H1 (cell line): ENCODE measurements at regions not wholly inside any gene's neighbourhood (a gene's known extent, or its start where the extent isn't known, plus 50 kb on each side); places are given as distances from the start of the nearest gene placed in this dataset.

Source experiments
- CTCF ChIA-PET: fragments of 300-600 bp; sonication (Branson Sonifier 250); formaldehyde crosslinking; loops from one replicate; lab custom pipeline; 2021; ENCODE audit not compliant: partially characterized antibody; lab: Charles Lee
- POLR2A ChIA-PET: fragments of 300-600 bp; sonication (Branson Sonifier 250); formaldehyde crosslinking; loops from one replicate; lab custom pipeline; 2021; ENCODE audit warnings: inconsistent platforms; ENCODE audit not compliant: partially characterized antibody; lab: Charles Lee
- DNase-seq, 2 experiments: peaks; one replicate each; pipeline versions ENCODE4 v3.0.0 to v3.0.0-alpha.2; 2010 to 2022; ENCODE audit warnings: low spot score in 2 of 2, low read depth in 1 of 2, mixed read lengths in 1 of 2
- FAIRE-seq: peaks from 2 replicates; lab custom pipeline; 2011; peaks lifted over from hg19 to GRCh38; lab: Jason Lieb, UNC
- H2AFZ ChIP-seq: 2 replicates; pipeline ENCODE4 v1.8.1; 2012; ENCODE audit warnings: low read length, inconsistent platforms
- H2AK5ac ChIP-seq: 2 replicates; pipeline ENCODE4 v1.6.1; 2013; ENCODE audit warnings: low read depth, low read length
- H2BK120ac ChIP-seq: replicated peaks from 2 replicates; pipeline ENCODE3; 2013; ENCODE audit warnings: low read depth, low read length, inconsistent platforms
- H2BK12ac ChIP-seq: 2 replicates; pipeline ENCODE4 v1.6.1; 2013; ENCODE audit warnings: low read depth, low read length
- H2BK15ac ChIP-seq: 2 replicates; pipeline ENCODE4 v1.6.1; 2013; ENCODE audit warnings: low read length
- H2BK20ac ChIP-seq: 2 replicates; pipeline ENCODE4 v1.6.1; 2013; ENCODE audit warnings: low read length
- H2BK5ac ChIP-seq: 2 replicates; pipeline ENCODE4 v1.6.1; 2013; ENCODE audit warnings: low read depth, low read length
- H3K14ac ChIP-seq: 2 replicates; pipeline ENCODE4 v1.6.1; 2013; ENCODE audit warnings: inconsistent platforms; ENCODE audit not compliant: insufficient read length
- H3K18ac ChIP-seq: 2 replicates; pipeline ENCODE4 v1.6.1; 2013; ENCODE audit warnings: low read length; ENCODE audit errors: extremely low read depth
- H3K23ac ChIP-seq: 2 replicates; pipeline ENCODE4 v1.6.1; 2013; ENCODE audit warnings: inconsistent platforms; ENCODE audit not compliant: insufficient read length
- H3K23me2 ChIP-seq: 2 replicates; pipeline ENCODE4 v1.6.1; 2013; ENCODE audit warnings: low read depth, low read length
- H3K27ac ChIP-seq: 2 replicates; pipeline ENCODE4 v1.6.1; 2011; ENCODE audit warnings: low read depth, low read length, inconsistent platforms
- H3K27me3 ChIP-seq, 4 experiments: replicated peaks in 1 of 4; 1 replicate in 1 of 4; 2 replicates in 3 of 4; pipeline versions ENCODE4 v1.6.1 to v1.8.1; 2011 to 2013; ENCODE audit warnings: low read length in 3 of 4, mild to moderate bottlenecking in 3 of 4, inconsistent platforms in 2 of 4, mixed read lengths in 2 of 4, moderate library complexity in 1 of 4; ENCODE audit not compliant: control insufficient read depth in 3 of 4, insufficient read depth in 3 of 4; ENCODE audit errors: extremely low read depth in 1 of 4
- H3K36me3 ChIP-seq, 4 experiments: 2 replicates each; pipeline versions ENCODE4 v1.6.1 to v1.8.1; 2011 to 2013; ENCODE audit warnings: mild to moderate bottlenecking in 4 of 4, low read length in 3 of 4, moderate library complexity in 2 of 4, control low read depth in 1 of 4, inconsistent platforms in 1 of 4; ENCODE audit not compliant: insufficient read depth in 4 of 4, control insufficient read depth in 2 of 4
- H3K4ac ChIP-seq: replicated peaks from 2 replicates; pipeline ENCODE3; 2013; ENCODE audit warnings: low read length, low read depth, mixed read lengths, inconsistent platforms; ENCODE audit not compliant: insufficient read length
- H3K4me1 ChIP-seq, 4 experiments: replicated peaks in 1 of 4; 1 replicate in 1 of 4; 2 replicates in 3 of 4; pipeline versions ENCODE4 v1.6.1 to v1.8.1; 2011 to 2013; ENCODE audit warnings: low read length in 3 of 4, inconsistent platforms in 2 of 4, mixed read lengths in 1 of 4; ENCODE audit not compliant: insufficient read depth in 4 of 4, control insufficient read depth in 3 of 4
- H3K4me2 ChIP-seq, 2 experiments: 2 replicates each; pipeline versions ENCODE4 v1.6.1 to v1.8.1; 2011 to 2013; ENCODE audit warnings: low read depth in 2 of 2, low read length in 2 of 2, control low read depth in 1 of 2, inconsistent platforms in 1 of 2, mild to moderate bottlenecking in 1 of 2; ENCODE audit not compliant: insufficient read depth in 1 of 2
- H3K4me3 ChIP-seq, 4 experiments: fragments of 200-600, 300-600 bp in 1 of 4; sonication (generic), shearing (Covaris generic), sonication (Bioruptor Twin) in 1 of 4; 2 replicates each; pipeline versions ENCODE4 v1.5.1 to v1.8.1; 2011 to 2016; ENCODE audit warnings: low read length in 4 of 4, low read depth in 3 of 4, control low read depth in 2 of 4, inconsistent platforms in 2 of 4, mild to moderate bottlenecking in 2 of 4, mixed read lengths in 1 of 4, moderate library complexity in 1 of 4; ENCODE audit not compliant: insufficient read depth in 2 of 4; ENCODE audit errors: extremely low read depth in 1 of 4
- H3K56ac ChIP-seq: replicated peaks from 2 replicates; pipeline ENCODE3; 2013; ENCODE audit warnings: low read depth, mild to moderate bottlenecking, mixed read lengths, low read length, inconsistent platforms; ENCODE audit not compliant: insufficient read length
- H3K79me1 ChIP-seq: 2 replicates; pipeline ENCODE4 v1.6.1; 2013; ENCODE audit warnings: low read depth, low read length, control low read depth
- H3K79me2 ChIP-seq, 2 experiments: 2 replicates each; pipeline versions ENCODE4 v1.6.1 to v1.8.1; 2012 to 2013; ENCODE audit warnings: low read length in 2 of 2, mild to moderate bottlenecking in 2 of 2, inconsistent platforms in 1 of 2; ENCODE audit not compliant: insufficient read depth in 2 of 2, control insufficient read depth in 1 of 2
- H3K9ac ChIP-seq, 4 experiments: replicated peaks in 1 of 4; 1 replicate in 1 of 4; 2 replicates in 3 of 4; pipeline versions ENCODE4 v1.6.1 to v1.8.1; 2011 to 2013; ENCODE audit warnings: low read depth in 3 of 4, low read length in 3 of 4, control low read depth in 2 of 4, mild to moderate bottlenecking in 2 of 4, moderate library complexity in 2 of 4, inconsistent platforms in 1 of 4; ENCODE audit errors: extremely low read depth in 1 of 4
- H3K9me3 ChIP-seq, 2 experiments: 2 replicates each; pipeline versions ENCODE4 v1.6.1 to v1.8.1; 2012 to 2013; ENCODE audit warnings: mild to moderate bottlenecking in 2 of 2, moderate library complexity in 2 of 2, control low read depth in 1 of 2, inconsistent platforms in 1 of 2, low read depth in 1 of 2, low read length in 1 of 2, mixed read lengths in 1 of 2; ENCODE audit not compliant: insufficient read depth in 2 of 2
- H4K20me1 ChIP-seq, 2 experiments: replicated peaks in 1 of 2; 2 replicates each; pipeline versions ENCODE3 to v1.8.1; 2011 to 2013; ENCODE audit warnings: inconsistent platforms in 2 of 2, low read length in 2 of 2, mild to moderate bottlenecking in 1 of 2; ENCODE audit not compliant: insufficient read depth in 2 of 2, control insufficient read depth in 1 of 2
- H4K5ac ChIP-seq: 2 replicates; pipeline ENCODE4 v1.6.1; 2013; ENCODE audit warnings: low read length, low read depth, mixed read lengths, inconsistent platforms; ENCODE audit not compliant: insufficient read length
- H4K8ac ChIP-seq: 2 replicates; pipeline ENCODE4 v1.8.0; 2013; ENCODE audit warnings: mild to moderate bottlenecking, moderate library complexity, low read length, inconsistent platforms; ENCODE audit not compliant: insufficient read depth; ENCODE audit errors: extremely low read depth
- H4K91ac ChIP-seq: replicated peaks from 2 replicates; pipeline ENCODE3; 2013; ENCODE audit warnings: low read length, mixed read lengths, inconsistent platforms; ENCODE audit not compliant: insufficient read length
- EP300 ChIP-seq, 2 experiments: IDR thresholded peaks; 1 replicate in 1 of 2; 2 replicates in 1 of 2; pipeline ENCODE4 v1.6.1; 2011 to 2012; ENCODE audit warnings: low read depth in 2 of 2, low read length in 2 of 2, mild to moderate bottlenecking in 2 of 2, borderline replicate concordance in 1 of 2, inconsistent platforms in 1 of 2, moderate library complexity in 1 of 2
- GABPA ChIP-seq: IDR thresholded peaks from 2 replicates; pipeline ENCODE4 v1.6.1; 2011; ENCODE audit warnings: mild to moderate bottlenecking, low read length, moderate library complexity, borderline replicate concordance; ENCODE audit not compliant: insufficient read depth
- HDAC2 ChIP-seq, 2 experiments: fragments of 300-600 bp in 1 of 2; sonication (generic) in 1 of 2; IDR thresholded peaks; 2 replicates each; pipeline ENCODE4 v1.6.1; 2011 to 2012; ENCODE audit warnings: low read depth in 2 of 2, low read length in 2 of 2, mild to moderate bottlenecking in 2 of 2, moderate library complexity in 2 of 2, borderline replicate concordance in 1 of 2, inconsistent platforms in 1 of 2
- PHF8 ChIP-seq: fragments of 200-600 bp; sonication (generic); conservative IDR thresholded peaks from 2 replicates; pipeline ENCODE4 v1.7.1; 2012; ENCODE audit warnings: low read depth, mild to moderate bottlenecking, inconsistent platforms, low read length, moderate library complexity
- RAD21 ChIP-seq, 2 experiments: IDR thresholded peaks in 1 of 2; conservative IDR thresholded peaks in 1 of 2; 2 replicates each; pipeline ENCODE4 v1.6.1; 2011; ENCODE audit warnings: low read depth in 2 of 2, low read length in 2 of 2, improper control_type of control experiment in 1 of 2, inconsistent platforms in 1 of 2, mild to moderate bottlenecking in 1 of 2, moderate library complexity in 1 of 2
- TEAD4 ChIP-seq: IDR thresholded peaks from 2 replicates; pipeline ENCODE4 v1.6.1; 2012; ENCODE audit warnings: low read depth, low read length, inconsistent platforms, mixed read lengths
- YY1 ChIP-seq: IDR thresholded peaks from 2 replicates; pipeline ENCODE4 v1.6.1; 2011; ENCODE audit warnings: low read depth, mild to moderate bottlenecking, low read length
- WGBS, 2 experiments: shearing (Covaris generic) in 1 of 2; methylation state at CpG; one replicate each; pipeline versions ENCODE4 v1.1.6 to v1.1.7; 2013 to 2015; ENCODE audit warnings: low lambda C conversion rate in 2 of 2, mixed read lengths in 2 of 2, inconsistent platforms in 1 of 2, low coverage in 1 of 2, missing lambda C conversion rate in 1 of 2; ENCODE audit not compliant: insufficient replicate concordance in 2 of 2, insufficient coverage in 1 of 2, insufficient read length in 1 of 2; ENCODE audit errors: extremely low coverage in 1 of 2, missing lambda C conversion rate in 1 of 2; 5-methylcytosine and 5-hydroxymethylcytosine counted together

DNA sequence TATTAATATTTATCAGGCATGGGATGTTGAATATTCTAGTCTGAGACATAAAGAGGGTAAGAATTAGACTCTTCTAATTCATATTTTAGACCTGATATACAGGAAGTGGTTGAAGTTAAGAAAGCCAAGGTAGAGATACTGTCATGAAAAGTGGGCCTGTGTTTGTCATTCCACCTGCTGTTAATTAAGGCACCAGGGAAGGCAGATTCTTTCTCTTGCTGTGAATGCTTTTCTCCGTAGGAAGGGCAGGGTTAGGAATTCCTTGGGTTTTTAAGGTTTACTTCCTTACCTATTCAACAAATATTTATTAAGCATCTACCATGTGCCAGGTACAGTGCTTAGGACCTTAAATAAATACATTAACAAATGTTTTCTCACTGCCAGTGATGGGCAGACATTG lies 196.4 kb downstream of the CAVIN4 start:
- Histone ChIP-seq H3K4ac (no peak overlapping the region), H3K23me2 (no peaks in the 10 kb centered on the region), H2AK5ac (no peak overlapping the region), H3K18ac (no peak overlapping the region), H2BK120ac (no peak overlapping the region), H3K4me1 (peaks cover 0 to 5% (median 2%) of the 10 kb centered on the region in 4 experiments; a peak in 2 of 7 replicates), H4K5ac (no peak overlapping the region), H2AFZ (no peak overlapping the region), H3K56ac (no peak overlapping the region), H3K79me2 (no peaks in the 10 kb centered on the region), H2BK12ac (no peak overlapping the region), H3K79me1 (no peaks in the 10 kb centered on the region), H3K9ac (no peak overlapping the region), H2BK20ac (no peak overlapping the region), H2BK5ac (no peak overlapping the region), H3K9me3 (no peaks in the 10 kb centered on the region), H3K4me2 (no peak overlapping the region), H4K8ac (no peak overlapping the region), H3K36me3 (no peaks in the 10 kb centered on the region), H3K23ac (no peak overlapping the region), H3K27me3 (no peaks in the 10 kb centered on the region), H3K14ac (no peak overlapping the region), H4K20me1 (no peaks in the 10 kb centered on the region), H3K27ac (no peak overlapping the region), H3K4me3 (no peak overlapping the region), H4K91ac (no peak overlapping the region), H2BK15ac (no peak overlapping the region)
- DNase-seq: no peak
- WGBS, 2 experiments: 14% methylated on average over 1 of the region's 1 CpG; no CpG with 5 or more reads in 1 of the 2 experiments
- ChIA-PET POLR2A (no interaction called here), CTCF (interaction anchor here (1.0 kb wide), 1 partner anchor 60 kb away, joined by 3 read pairs; no protein-coding TSS in a partner anchor)
- peak; percentile 39 for FAIRE-seq
- no peak for TF ChIP-seq PHF8
- no peak for TF ChIP-seq RAD21 (IDR thresholded peaks at IDR 0.05 in 1 of 2, conservative IDR thresholded peaks at IDR 0.05 in 1 of 2; ENCODE audit: low read depth in 2 of 2, low read length in 2 of 2)
- no peak for TF ChIP-seq EP300 (IDR thresholded peaks at IDR 0.05; ENCODE audit: borderline replicate concordance in 1 of 2, low read depth in 2 of 2, low read length in 2 of 2)
- no peak for TF ChIP-seq HDAC2 (IDR thresholded peaks at IDR 0.05; ENCODE audit: borderline replicate concordance in 1 of 2, low read depth in 2 of 2, low read length in 2 of 2)
- TF ChIP-seq TEAD4: no peak
- no peak for TF ChIP-seq YY1
- TF ChIP-seq GABPA: no peak
